ENCODE measurements at regions not wholly inside any gene's neighbourhood (a gene's known extent, or its start where the extent isn't known, plus 50 kb on each side); places are given as distances from the start of the nearest gene placed in this dataset.
"Not testable (repeated sequence)": the region's sequence is repeated elsewhere in the genome, so short reads cannot be mapped to it uniquely, and the experiment has no call there.

GRCh38 chr5:117343726-117344125, 769.1 kb upstream of the SEMA6A start:
- 81% methylated on average over 7 of the region's 13 CpGs; no CpG with 5 or more reads in 9 of the 10 experiments for WGBS, 10 experiments
- in situ Hi-C loops (cut with MboI; ENCODE audit: low pct_unique_long_range_greater_than_20kb in 2 of 9, low sequenced_read_pairs in 9 of 9, unreplicated experiment in 9 of 9); ATAC-seq (replicated peaks in 6 of 8): not testable (repeated sequence)

GRCh38 chr5:117337064-117337749, 762.6 kb upstream of the SEMA6A start:
- H3K27ac ChIP-seq: no peak overlapping the region
- in situ Hi-C loops (cut with MboI; ENCODE audit: low pct_unique_long_range_greater_than_20kb in 2 of 9, low sequenced_read_pairs in 9 of 9, unreplicated experiment in 9 of 9): no loop called here
- no peak for ATAC-seq (replicated peaks in 6 of 8)
- 6 to 100% (median 72%) methylated on average over 1 to 4 of the region's 4 CpGs for WGBS, 10 experiments
- H3K4me1 ChIP-seq (replicated peaks in 1 of 2): no peaks in the 10 kb centered on the region
- H3K4me3 ChIP-seq: no peak overlapping the region

More at GRCh38 chr5:117343726-117344125, 769.1 kb upstream of the SEMA6A start:
- H3K4me3 ChIP-seq; H3K4me1 ChIP-seq (replicated peaks in 1 of 2); H3K27ac ChIP-seq: not testable (repeated sequence)

GRCh38 chr5:117336208-117336607, 761.6 kb upstream of the SEMA6A start:
- in situ Hi-C loops (cut with MboI; ENCODE audit: low pct_unique_long_range_greater_than_20kb in 2 of 9, low sequenced_read_pairs in 9 of 9, unreplicated experiment in 9 of 9): no loop called here
- H3K4me1 ChIP-seq (replicated peaks in 1 of 2): no peaks in the 10 kb centered on the region
- no peak overlapping the region for H3K4me3 ChIP-seq
- 10 to 100% (median 78%) methylated on average over 1 to 3 of the region's 3 CpGs; no CpG with 5 or more reads in 2 of the 10 experiments for WGBS, 10 experiments
- no peak overlapping the region for H3K27ac ChIP-seq
- ATAC-seq (replicated peaks in 6 of 8): no peak

- no peak overlapping the region for H3K4me3 ChIP-seq
- H3K4me1 ChIP-seq (replicated peaks in 1 of 2): no peaks in the 10 kb centered on the region
- ATAC-seq (replicated peaks in 6 of 8): no peak
- no peak overlapping the region for H3K27ac ChIP-seq
- 0 to 100% (median 80%) methylated on average over 2 to 3 of the region's 3 CpGs; no CpG with 5 or more reads in 1 of the 10 experiments for WGBS, 10 experiments
- in situ Hi-C loops (cut with MboI; ENCODE audit: low pct_unique_long_range_greater_than_20kb in 2 of 9, low sequenced_read_pairs in 9 of 9, unreplicated experiment in 9 of 9): no loop called here
These were observed 758.4 kb upstream of the SEMA6A start for GRCh38 chr5:117333011-117333410.

- in situ Hi-C loops (cut with MboI; ENCODE audit: low pct_unique_long_range_greater_than_20kb in 2 of 9, low sequenced_read_pairs in 9 of 9, unreplicated experiment in 9 of 9): no loop called here
- WGBS, 10 experiments: 20 to 100% (median 75%) methylated on average over 1 of the region's 1 CpG; no CpG with 5 or more reads in 6 of the 10 experiments
- Histone ChIP-seq H3K27ac (no peak overlapping the region), H3K4me3 (no peak overlapping the region), H3K4me1 (replicated peaks in 1 of 2) (no peaks in the 10 kb centered on the region)
- ATAC-seq (replicated peaks in 6 of 8): no peak
These were observed 757.7 kb upstream of the SEMA6A start for GRCh38 chr5:117332341-117332740.

- in situ Hi-C loops (cut with MboI; ENCODE audit: low pct_unique_long_range_greater_than_20kb in 2 of 9, low sequenced_read_pairs in 9 of 9, unreplicated experiment in 9 of 9): no loop called here
- Histone ChIP-seq H3K4me3 (no peak overlapping the region), H3K4me1 (replicated peaks in 1 of 2) (no peaks in the 10 kb centered on the region), H3K27ac (no peak overlapping the region)
- ATAC-seq (replicated peaks in 6 of 8): no peak
- 0 to 80% (median 50%) methylated on average over 1 of the region's 1 CpG; no CpG with 5 or more reads in 3 of the 10 experiments for WGBS, 10 experiments
These were observed 752.9 kb upstream of the SEMA6A start for GRCh38 chr5:117327511-117327910.

GRCh38 chr5:117326997-117327396, 752.4 kb upstream of the SEMA6A start:
- Histone ChIP-seq H3K4me3 (no peak overlapping the region), H3K27ac (no peak overlapping the region), H3K4me1 (replicated peaks in 1 of 2) (no peaks in the 10 kb centered on the region)
- WGBS, 10 experiments: 0 to 100% (median 64%) methylated on average over 1 to 2 of the region's 2 CpGs; no CpG with 5 or more reads in 3 of the 10 experiments
- in situ Hi-C loops (cut with MboI; ENCODE audit: low pct_unique_long_range_greater_than_20kb in 2 of 9, low sequenced_read_pairs in 9 of 9, unreplicated experiment in 9 of 9): no loop called here
- ATAC-seq (replicated peaks in 6 of 8): no peak

- no peak overlapping the region for H3K27ac ChIP-seq
- WGBS, 10 experiments: 25 to 100% (median 88%) methylated on average over 1 to 2 of the region's 2 CpGs; no CpG with 5 or more reads in 4 of the 10 experiments
- in situ Hi-C loops (cut with MboI; ENCODE audit: low pct_unique_long_range_greater_than_20kb in 2 of 9, low sequenced_read_pairs in 9 of 9, unreplicated experiment in 9 of 9): no loop called here
- H3K4me1 ChIP-seq (replicated peaks in 1 of 2): no peaks in the 10 kb centered on the region
- no peak for ATAC-seq (replicated peaks in 6 of 8)
- no peak overlapping the region for H3K4me3 ChIP-seq
These were observed 743.9 kb upstream of the SEMA6A start for GRCh38 chr5:117318528-117318927.

GRCh38 chr5:117315170-117315569, 740.5 kb upstream of the SEMA6A start:
- 0 to 93% (median 82%) methylated on average over 2 to 4 of the region's 4 CpGs for WGBS, 10 experiments
- no peak overlapping the region for H3K4me3 ChIP-seq
- in situ Hi-C loops (cut with MboI; ENCODE audit: low pct_unique_long_range_greater_than_20kb in 2 of 9, low sequenced_read_pairs in 9 of 9, unreplicated experiment in 9 of 9): no loop called here
- no peaks in the 10 kb centered on the region for H3K4me1 ChIP-seq (replicated peaks in 1 of 2)
- no peak for ATAC-seq (replicated peaks in 6 of 8)
- H3K27ac ChIP-seq: no peak overlapping the region

GRCh38 chr5:117304512-117305107, 730.0 kb upstream of the SEMA6A start:
- peaks cover 6 to 12% of the 10 kb centered on the region in 2 donors for H3K4me1 ChIP-seq (replicated peaks in 1 of 2)
- H3K4me3 ChIP-seq; H3K27ac ChIP-seq; ATAC-seq (replicated peaks in 6 of 8); in situ Hi-C loops (cut with MboI; ENCODE audit: low pct_unique_long_range_greater_than_20kb in 2 of 9, low sequenced_read_pairs in 9 of 9, unreplicated experiment in 9 of 9): not testable (repeated sequence)
- WGBS, 10 experiments: 100% methylated on average over 1 to 2 of the region's 34 CpGs; no CpG with 5 or more reads in 7 of the 10 experiments

GRCh38 chr5:117302949-117303348, 728.3 kb upstream of the SEMA6A start:
- 0 to 100% (median 70%) methylated on average over 1 to 3 of the region's 3 CpGs; no CpG with 5 or more reads in 1 of the 10 experiments for WGBS, 10 experiments
- ATAC-seq (replicated peaks in 6 of 8): peak in 1 of 8 experiments; percentile 26
- in situ Hi-C loops (cut with MboI; ENCODE audit: low pct_unique_long_range_greater_than_20kb in 2 of 9, low sequenced_read_pairs in 9 of 9, unreplicated experiment in 9 of 9): no loop called here
- no peak overlapping the region for H3K4me3 ChIP-seq
- H3K4me1 ChIP-seq (replicated peaks in 1 of 2): peaks cover 19 to 21% of the 10 kb centered on the region in 2 donors
- H3K27ac ChIP-seq: no peak overlapping the region

GRCh38 chr5:117302473-117302872, 727.9 kb upstream of the SEMA6A start:
- ATAC-seq (replicated peaks in 6 of 8): no peak
- Histone ChIP-seq H3K4me3 (no peak overlapping the region), H3K27ac (no peak overlapping the region), H3K4me1 (replicated peaks in 1 of 2) (peaks cover 19 to 24% of the 10 kb centered on the region in 2 donors)
- in situ Hi-C loops (cut with MboI; ENCODE audit: low pct_unique_long_range_greater_than_20kb in 2 of 9, low sequenced_read_pairs in 9 of 9, unreplicated experiment in 9 of 9): no loop called here
- WGBS, 10 experiments: 0 to 100% (median 71%) methylated on average over 1 of the region's 1 CpG; no CpG with 5 or more reads in 4 of the 10 experiments

GRCh38 chr5:117299936-117300328, 725.3 kb upstream of the SEMA6A start:
- WGBS, 10 experiments: 0 to 81% (median 25%) methylated on average over 1 to 3 of the region's 3 CpGs

More at GRCh38 chr5:117299936-117300328, 725.3 kb upstream of the SEMA6A start:
- peak; percentile 71 to 98 (median 86) for ATAC-seq (replicated peaks in 6 of 8)
- in situ Hi-C loops (cut with MboI; ENCODE audit: low pct_unique_long_range_greater_than_20kb in 2 of 9, low sequenced_read_pairs in 9 of 9, unreplicated experiment in 9 of 9): no loop called here
- no peak overlapping the region for H3K27ac ChIP-seq
- H3K4me1 ChIP-seq (replicated peaks in 1 of 2): peaks cover 19 to 29% of the 10 kb centered on the region in 2 donors
- H3K4me3 ChIP-seq: no peak overlapping the region

Measured in motor neuron (in vitro differentiated cells).